ENCODE measurements at regions not wholly inside any gene's neighbourhood (a gene's known extent, or its start where the extent isn't known, plus 50 kb on each side); places are given as distances from the start of the nearest gene placed in this dataset.

DNA sequence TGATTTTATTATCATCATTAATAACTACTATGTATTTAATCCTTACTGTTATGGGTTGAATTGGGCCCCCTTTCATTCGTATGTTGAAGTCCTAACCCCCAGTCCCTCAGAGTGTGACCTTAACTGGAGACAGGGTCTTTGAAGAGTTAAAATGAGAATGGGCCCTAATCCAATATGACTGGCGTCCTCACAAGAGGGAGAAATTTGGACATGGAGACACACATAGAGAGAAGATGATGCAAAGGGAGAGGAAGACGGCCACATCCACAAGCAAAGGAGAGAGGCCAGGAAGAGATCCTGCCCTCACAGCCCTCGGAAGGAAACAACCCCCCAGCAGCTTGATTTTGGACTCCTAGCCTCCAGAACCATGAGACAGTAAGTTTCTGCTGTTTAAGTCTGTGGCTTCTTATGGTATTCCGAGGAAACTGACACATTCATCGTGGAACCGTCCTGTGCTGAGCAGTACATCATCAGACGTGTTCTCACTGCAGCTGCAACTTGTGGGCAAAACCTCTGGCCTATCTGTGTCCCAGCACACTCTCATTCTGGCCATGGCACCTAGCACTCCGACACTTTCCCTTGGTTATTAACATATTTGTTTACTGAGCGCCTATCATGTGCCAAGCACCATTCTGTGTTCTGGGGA lies 127.6 kb downstream of the SLC38A6 start:
- Mint-ChIP-seq H3K9me3 (ENCODE audit: unreplicated experiment) (peaks cover 4% of the 10 kb centered on the region), H3K36me3 (ENCODE audit: low read depth, unreplicated experiment) (peaks cover 9% of the 10 kb centered on the region), H3K4me1 (ENCODE audit: low read depth, unreplicated experiment) (peaks cover 14% of the 10 kb centered on the region), H3K27me3 (ENCODE audit: low read depth, unreplicated experiment) (no peaks in the 10 kb centered on the region), H3K4me3 (ENCODE audit: unreplicated experiment) (no peak overlapping the region), H3K27ac (ENCODE audit: unreplicated experiment) (no peak overlapping the region)
- Histone ChIP-seq H3K36me3 (ENCODE audit: insufficient read depth, low read length) (no peaks in the 10 kb centered on the region), H4K20me1 (ENCODE audit: insufficient read depth, low read length) (no peaks in the 10 kb centered on the region), H3K27ac (ENCODE audit: low read depth, low read length) (no peak overlapping the region), H2AFZ (ENCODE audit: low read depth, low read length) (no peak overlapping the region), H3K9ac (ENCODE audit: low read length) (no peak overlapping the region), H3K4me3 (ENCODE audit: insufficient read depth, low read depth, low read length) (no peak overlapping the region), H3K9me3 (ENCODE audit: insufficient read depth, low read depth, low read length) (no peaks in the 10 kb centered on the region), H3K79me2 (ENCODE audit: insufficient read depth, low read length) (no peaks in the 10 kb centered on the region), H3K27me3 (ENCODE audit: insufficient read depth, low read length) (no peaks in the 10 kb centered on the region), H3K4me2 (ENCODE audit: low read length) (no peak overlapping the region), H3K4me1 (ENCODE audit: insufficient read depth, low read length) (peaks cover 30% of the 10 kb centered on the region)
- DNase-seq (ENCODE audit: low read depth) (no peak), FAIRE-seq (no peak)
- TF ChIP-seq CTCF (IDR thresholded peaks at IDR 0.05; ENCODE audit: insufficient read depth, low read depth, low read length) (no peak), EZH2 (IDR thresholded peaks at IDR 0.05; ENCODE audit: insufficient read depth, low read length) (no peak)

- Histone ChIP-seq H3K9ac (ENCODE audit: low read length) (no peak overlapping the region), H2AFZ (ENCODE audit: low read depth, low read length) (no peak overlapping the region), H3K4me1 (ENCODE audit: insufficient read depth, low read length) (peaks cover 37% of the 10 kb centered on the region), H4K20me1 (ENCODE audit: insufficient read depth, low read length) (no peaks in the 10 kb centered on the region), H3K9me3 (ENCODE audit: insufficient read depth, low read depth, low read length) (no peaks in the 10 kb centered on the region), H3K36me3 (ENCODE audit: insufficient read depth, low read length) (no peaks in the 10 kb centered on the region), H3K4me2 (ENCODE audit: low read length) (no peak overlapping the region), H3K27me3 (ENCODE audit: insufficient read depth, low read length) (no peaks in the 10 kb centered on the region), H3K27ac (ENCODE audit: low read depth, low read length) (no peak overlapping the region), H3K79me2 (ENCODE audit: insufficient read depth, low read length) (no peaks in the 10 kb centered on the region), H3K4me3 (ENCODE audit: insufficient read depth, low read depth, low read length) (no peak overlapping the region)
- Mint-ChIP-seq H3K36me3 (ENCODE audit: low read depth, unreplicated experiment) (peaks cover 9% of the 10 kb centered on the region), H3K9me3 (ENCODE audit: unreplicated experiment) (peaks cover 3% of the 10 kb centered on the region), H3K27ac (ENCODE audit: unreplicated experiment) (no peak overlapping the region), H3K4me1 (ENCODE audit: low read depth, unreplicated experiment) (peaks cover 20% of the 10 kb centered on the region), H3K4me3 (ENCODE audit: unreplicated experiment) (no peak overlapping the region), H3K27me3 (ENCODE audit: low read depth, unreplicated experiment) (no peaks in the 10 kb centered on the region)
- DNase-seq (ENCODE audit: low read depth) = no peak
- no peak for TF ChIP-seq CTCF (IDR thresholded peaks at IDR 0.05; ENCODE audit: insufficient read depth, low read depth, low read length)
- TF ChIP-seq EZH2 (IDR thresholded peaks at IDR 0.05; ENCODE audit: insufficient read depth, low read length) = no peak
- FAIRE-seq = no peak
These were observed 126.9 kb downstream of the SLC38A6 start for GRCh38 chr14:61107869-61108493.

Data from astrocyte (in vitro differentiated cells and primary cell).